GM21423 (cell line): ENCODE measurements at regions not wholly inside any gene's neighbourhood (a gene's known extent, or its start where the extent isn't known, plus 50 kb on each side); places are given as distances from the start of the nearest gene placed in this dataset.
A peak's percentile ranks its signal among the peaks of the same experiment; 100 is the strongest.

Experiments
- ATAC-seq: cut with Tn5 transposase; IDR thresholded peaks from one replicate; pipeline ENCODE4 v1.9.1; 2021; ENCODE audit warnings: mild to moderate bottlenecking, moderate library complexity; ENCODE audit not compliant: unreplicated experiment

GRCh38 chr3:106575029-106575428, 706.2 kb upstream of the CBLB start:
- ATAC-seq = no peak

- no peak for ATAC-seq
These were observed 708.4 kb upstream of the CBLB start for GRCh38 chr3:106577241-106577640.

GRCh38 chr3:106578911-106579310, 710.1 kb upstream of the CBLB start:
- no peak for ATAC-seq

GRCh38 chr3:106582151-106582550, 713.3 kb upstream of the CBLB start:
- ATAC-seq = no peak

GRCh38 chr3:106587551-106587950, 718.7 kb upstream of the CBLB start:
- ATAC-seq = no peak

GRCh38 chr3:106588739-106589138, 719.9 kb upstream of the CBLB start:
- ATAC-seq = no peak

- no peak for ATAC-seq
These were observed 720.6 kb upstream of the CBLB start for GRCh38 chr3:106589311-106589942.

- no peak for ATAC-seq
These were observed 721.4 kb upstream of the CBLB start for GRCh38 chr3:106590216-106590615.

GRCh38 chr3:106593381-106593780, 724.6 kb upstream of the CBLB start:
- no peak for ATAC-seq

GRCh38 chr3:106609666-106610301, 741.0 kb upstream of the CBLB start:
- peak; percentile 65 for ATAC-seq

- ATAC-seq = no peak
These were observed 741.6 kb upstream of the CBLB start for GRCh38 chr3:106610362-106610959.

GRCh38 chr3:106611116-106611515, 742.3 kb upstream of the CBLB start:
- no peak for ATAC-seq

GRCh38 chr3:106611841-106612240, 743.0 kb upstream of the CBLB start:
- no peak for ATAC-seq

GRCh38 chr3:106616556-106616955, 747.7 kb upstream of the CBLB start:
- no peak for ATAC-seq

GRCh38 chr3:106617276-106617675, 748.5 kb upstream of the CBLB start:
- no peak for ATAC-seq

- ATAC-seq = no peak
These were observed 751.8 kb upstream of the CBLB start for GRCh38 chr3:106620646-106621045.

GRCh38 chr3:106624154-106624553, 753.1 kb upstream of the CCDC54 start:
- no peak for ATAC-seq

- ATAC-seq = no peak
These were observed 748.8 kb upstream of the CCDC54 start for GRCh38 chr3:106628407-106628806.

- ATAC-seq = peak; percentile 83
These were observed 747.9 kb upstream of the CCDC54 start for GRCh38 chr3:106629215-106629832.

- no peak for ATAC-seq
These were observed 745.7 kb upstream of the CCDC54 start for GRCh38 chr3:106631373-106632108.

- ATAC-seq = peak; percentile 60
These were observed 742.0 kb upstream of the CCDC54 start for GRCh38 chr3:106635271-106635670.
